Uterus (tissue), 3 donors: ENCODE measurements at regions not wholly inside any gene's neighbourhood (a gene's known extent, or its start where the extent isn't known, plus 50 kb on each side); places are given as distances from the start of the nearest gene placed in this dataset.

Experiments used
- DNase-seq, 2 donors: peaks; one replicate each; pipeline ENCODE4 v3.0.0-alpha.2; 2019 to 2020
- H3K27ac ChIP-seq, 2 donors: fragments of 200-600 bp; sonication (generic); 1 replicate in 1 of 2; 2 replicates in 1 of 2; pipeline ENCODE4 v1.5.1; 2016 to 2018
- H3K27me3 ChIP-seq, 2 donors: fragments of 200-600 bp; sonication (generic); one replicate each; pipeline ENCODE4 v1.5.1; 2018 to 2019; ENCODE audit warnings: control low read depth in 1 of 2
- H3K36me3 ChIP-seq, 2 donors: fragments of 200-600 bp; sonication (generic); one replicate each; pipeline ENCODE4 v1.5.1; 2019; ENCODE audit warnings: control low read depth in 1 of 2
- H3K4me1 ChIP-seq, 2 donors: fragments of 200-600 bp; sonication (generic); one replicate each; pipeline ENCODE4 v1.5.1; 2018 to 2019; ENCODE audit warnings: control low read depth in 1 of 2
- H3K4me3 ChIP-seq, 2 donors: fragments of 200-600 bp; sonication (generic); 1 replicate in 1 of 2; 2 replicates in 1 of 2; pipeline ENCODE4 v1.5.1; 2018 to 2019; ENCODE audit warnings: mild to moderate bottlenecking in 1 of 2
- H3K9me3 ChIP-seq, 2 donors: fragments of 200-600 bp; sonication (generic); one replicate each; pipeline ENCODE4 v1.5.1; 2019; ENCODE audit warnings: control low read depth in 1 of 2
- CTCF ChIP-seq, 4 experiments: fragments of 200-600 bp in 2 of 4; fragments of 450-650 bp in 2 of 4; sonication (generic) in 2 of 4; IDR thresholded peaks; one replicate each; pipeline ENCODE4 v1.5.1; 2016 to 2019; ENCODE audit warnings: antibody characterized with exemption in 4 of 4, mild to moderate bottlenecking in 2 of 4, moderate library complexity in 1 of 4
- POLR2A ChIP-seq, 2 donors: fragments of 450-650 bp; IDR thresholded peaks; one replicate each; pipeline ENCODE4 v1.6.1; 2016; ENCODE audit warnings: antibody characterized with exemption in 2 of 2, mild to moderate bottlenecking in 1 of 2, moderate library complexity in 1 of 2
- intact Hi-C: fragments of 100-400 bp; cut with DNase I; formaldehyde crosslinking; loops from one replicate; pipeline ENCODE4 v1.15.1; 2023; ENCODE audit warnings: low total_unique reads
- donor health status: DM: yes; HTN: yes; CAD: no.

- Histone ChIP-seq H3K9me3 (no peaks in the 10 kb centered on the region), H3K27ac (no peak overlapping the region), H3K36me3 (no peaks in the 10 kb centered on the region), H3K27me3 (no peaks in the 10 kb centered on the region), H3K4me3 (no peak overlapping the region), H3K4me1 (no peaks in the 10 kb centered on the region)
- intact Hi-C loops = no loop called here
- no peak for TF ChIP-seq POLR2A (IDR thresholded peaks at IDR 0.05)
- no peak for TF ChIP-seq CTCF (IDR thresholded peaks at IDR 0.05)
- DNase-seq = no peak
Observed at GRCh38 chr5:91474201-91474600, 91.1 kb upstream of the ARRDC3 start.

GRCh38 chr5:91472631-91473030 is 89.5 kb upstream of the ARRDC3 start:
- H3K9me3 ChIP-seq = no peaks in the 10 kb centered on the region
- no peaks in the 10 kb centered on the region for H3K36me3 ChIP-seq
- TF ChIP-seq CTCF (IDR thresholded peaks at IDR 0.05) = no peak
- TF ChIP-seq POLR2A (IDR thresholded peaks at IDR 0.05) = no peak
- no peak for DNase-seq
- no peak overlapping the region for H3K4me3 ChIP-seq
- H3K27me3 ChIP-seq = no peaks in the 10 kb centered on the region
- intact Hi-C loops = no loop called here
- no peaks in the 10 kb centered on the region for H3K4me1 ChIP-seq
- no peak overlapping the region for H3K27ac ChIP-seq

- Histone ChIP-seq H3K4me3 (no peak overlapping the region), H3K4me1 (no peaks in the 10 kb centered on the region), H3K27ac (no peak overlapping the region), H3K36me3 (no peaks in the 10 kb centered on the region), H3K9me3 (no peaks in the 10 kb centered on the region), H3K27me3 (no peaks in the 10 kb centered on the region)
- TF ChIP-seq CTCF (IDR thresholded peaks at IDR 0.05) = no peak
- TF ChIP-seq POLR2A (IDR thresholded peaks at IDR 0.05) = no peak
- intact Hi-C loops = no loop called here
- DNase-seq = no peak
Observed at GRCh38 chr5:91469517-91470165, 86.5 kb upstream of the ARRDC3 start.

- Histone ChIP-seq H3K4me1 (no peaks in the 10 kb centered on the region), H3K36me3 (no peaks in the 10 kb centered on the region), H3K27ac (no peak overlapping the region), H3K27me3 (no peaks in the 10 kb centered on the region), H3K4me3 (no peak overlapping the region), H3K9me3 (no peaks in the 10 kb centered on the region)
- intact Hi-C loops = no loop called here
- no peak for TF ChIP-seq POLR2A (IDR thresholded peaks at IDR 0.05)
- TF ChIP-seq CTCF (IDR thresholded peaks at IDR 0.05) = no peak
- DNase-seq = no peak
Observed at GRCh38 chr5:91468651-91469422, 85.7 kb upstream of the ARRDC3 start.

GRCh38 chr5:91464886-91465646 is 81.9 kb upstream of the ARRDC3 start:
- Histone ChIP-seq H3K9me3 (no peaks in the 10 kb centered on the region), H3K27ac (no peak overlapping the region), H3K4me1 (no peaks in the 10 kb centered on the region), H3K4me3 (no peak overlapping the region), H3K27me3 (no peaks in the 10 kb centered on the region), H3K36me3 (no peaks in the 10 kb centered on the region)
- intact Hi-C loops = no loop called here
- no peak for DNase-seq
- no peak for TF ChIP-seq POLR2A (IDR thresholded peaks at IDR 0.05)
- no peak for TF ChIP-seq CTCF (IDR thresholded peaks at IDR 0.05)
